ENCODE measurements at regions not wholly inside any gene's neighbourhood (a gene's known extent, or its start where the extent isn't known, plus 50 kb on each side); places are given as distances from the start of the nearest gene placed in this dataset.

GRCh38 chr5:155974369-155974768 is 352.6 kb upstream of the SGCD start:
- DNase-seq = no peak

DNA sequence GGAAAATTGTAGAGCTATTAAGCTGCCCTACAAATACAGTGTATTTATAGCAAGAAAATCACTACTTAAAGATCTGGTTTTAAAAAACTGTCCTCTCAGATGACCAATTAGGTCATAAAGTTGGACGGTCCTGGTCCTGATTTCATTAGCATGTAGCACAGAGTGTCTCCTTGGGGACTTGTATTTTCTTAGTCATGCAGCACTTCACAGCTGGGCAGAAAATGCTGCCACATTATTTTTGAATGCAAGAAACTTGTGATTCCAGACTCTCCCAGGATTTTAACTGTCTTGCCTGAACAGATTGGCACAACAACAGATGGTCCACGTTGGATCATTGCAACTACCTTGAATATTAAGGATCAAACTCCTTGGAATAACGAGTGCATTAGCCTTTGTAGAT is 348.1 kb upstream of the SGCD start:
- peak; percentile 38 for DNase-seq

DNA sequence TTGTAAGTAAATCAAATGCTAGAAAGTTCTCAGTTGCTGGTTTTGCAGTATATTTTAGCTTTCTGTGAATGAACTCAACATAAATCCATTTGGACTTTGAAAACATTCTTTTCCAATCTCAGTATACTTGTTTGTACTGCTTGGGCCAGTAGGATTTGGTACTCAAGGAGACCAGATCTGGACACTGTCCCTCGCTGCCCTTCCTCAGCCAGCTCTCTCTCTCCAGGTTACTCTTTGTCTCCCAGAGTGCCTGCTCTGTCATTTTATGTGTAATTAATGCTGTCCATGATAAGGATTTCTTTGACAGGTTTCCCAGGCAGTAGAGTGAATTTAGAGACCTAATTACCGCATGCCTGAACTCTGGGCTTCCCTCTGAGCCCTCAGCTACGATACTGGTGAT is 344.6 kb upstream of the SGCD start:
- DNase-seq = peak; percentile 4

DNA sequence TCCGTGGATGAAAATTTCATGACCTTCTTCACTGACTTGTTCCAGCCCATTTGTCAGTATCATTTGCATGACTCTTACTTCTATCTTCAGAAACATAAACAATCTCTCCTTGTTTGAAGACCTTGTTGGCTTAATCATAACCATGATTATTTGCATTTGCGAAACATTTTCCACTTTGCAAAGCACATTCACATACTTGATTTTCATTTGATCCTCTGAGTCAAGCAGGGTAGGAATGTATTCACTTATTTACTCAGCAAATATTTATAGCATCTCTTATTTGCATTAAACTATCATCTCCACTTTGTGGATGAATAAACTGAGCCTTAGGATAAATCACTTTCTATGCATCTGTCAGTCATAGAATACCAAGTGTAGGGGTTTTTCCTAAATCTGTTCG is 343.0 kb upstream of the SGCD start:
- no peak for DNase-seq

GRCh38 chr5:155987265-155987810 is 339.6 kb upstream of the SGCD start:
- DNase-seq = no peak

DNA sequence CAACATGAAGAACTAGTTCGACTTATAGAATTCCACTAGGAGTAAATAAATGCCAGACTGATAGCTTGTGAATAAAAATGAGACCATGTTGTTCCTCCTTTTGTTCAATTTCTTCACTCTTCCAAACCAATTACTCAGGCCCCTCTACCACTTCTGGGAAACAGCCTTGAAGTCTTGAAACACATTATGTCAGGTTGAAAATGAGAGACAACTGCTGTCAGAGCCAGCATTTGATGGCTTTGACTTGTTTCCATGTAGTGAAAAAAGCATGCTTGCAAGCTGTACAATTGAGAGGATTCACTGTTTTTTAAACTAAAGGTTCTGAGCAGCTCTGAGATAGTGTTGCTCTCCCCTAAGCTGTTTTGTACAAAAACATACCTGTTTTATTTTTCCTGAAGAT is 337.1 kb upstream of the SGCD start:
- DNase-seq = no peak

- no peak for DNase-seq
These were observed 330.8 kb upstream of the SGCD start for GRCh38 chr5:155996123-155996522.

DNA sequence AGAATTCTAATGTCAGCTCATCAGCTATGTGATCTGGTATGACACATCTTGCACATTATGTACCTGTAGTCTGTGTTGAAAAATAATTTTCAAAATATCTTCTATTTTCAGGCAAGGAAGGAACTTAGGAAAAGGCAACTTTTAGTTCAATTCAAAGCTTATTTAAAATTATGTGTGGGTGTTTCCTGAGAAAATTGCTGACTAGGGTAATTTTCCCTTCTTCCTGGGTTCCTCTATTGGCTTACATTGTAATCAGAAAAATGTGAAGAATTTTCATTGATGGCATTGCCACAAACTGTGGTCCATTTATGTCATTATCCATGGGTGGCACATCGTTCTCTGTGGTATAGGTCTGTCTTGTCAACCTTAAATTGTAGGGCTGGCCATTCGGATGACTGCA is 328.7 kb upstream of the SGCD start:
- DNase-seq = no peak

DNA sequence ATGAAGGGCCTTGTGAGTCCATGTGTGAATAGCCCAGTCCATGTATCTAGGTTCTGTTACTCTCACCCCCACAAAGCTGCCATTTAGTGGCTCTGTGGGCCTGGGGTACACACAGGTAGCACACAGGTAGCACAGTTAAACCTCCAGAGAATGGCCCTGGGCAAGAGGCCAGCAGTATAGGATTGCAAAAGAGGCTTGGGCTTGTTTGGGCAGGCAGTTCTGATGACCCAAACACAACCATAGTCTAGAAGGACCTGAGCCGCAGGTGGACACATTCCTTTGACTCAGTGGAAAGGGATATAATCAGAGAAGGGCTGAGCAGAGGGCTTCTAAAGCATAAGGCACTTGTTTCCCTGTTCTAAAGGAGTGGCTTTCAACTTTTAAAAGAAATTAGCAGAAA is 326.8 kb upstream of the SGCD start:
- DNase-seq = no peak

GRCh38 chr5:156004754-156005153 is 322.2 kb upstream of the SGCD start:
- no peak for DNase-seq

- DNase-seq = no peak
These were observed 320.8 kb upstream of the SGCD start for GRCh38 chr5:156006026-156006647.

- no peak for DNase-seq
These were observed 318.1 kb upstream of the SGCD start for GRCh38 chr5:156008844-156009243.

GRCh38 chr5:156009583-156009982 is 317.4 kb upstream of the SGCD start:
- no peak for DNase-seq

DNA sequence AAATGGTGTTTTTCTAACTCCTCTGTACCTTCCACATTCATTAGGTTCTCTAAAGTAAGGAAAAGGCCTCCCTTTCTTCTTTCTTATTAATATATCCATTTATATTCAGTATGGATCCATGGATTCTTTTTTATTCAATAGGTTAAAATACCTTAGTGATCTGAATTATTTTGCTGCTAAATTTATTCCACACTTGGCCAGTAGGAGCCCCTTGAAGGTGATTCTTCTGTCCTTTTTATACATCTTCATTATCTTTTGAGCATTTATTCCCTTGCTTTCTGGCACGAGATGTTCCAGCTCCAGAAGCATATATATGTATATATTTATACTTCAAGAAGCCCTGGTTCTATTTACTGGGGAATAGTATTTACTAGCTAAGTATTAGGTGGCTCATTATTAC is 311.8 kb upstream of the SGCD start:
- no peak for DNase-seq

- DNase-seq = peak; percentile 14
These were observed 307.8 kb upstream of the SGCD start for GRCh38 chr5:156019130-156019529.

DNA sequence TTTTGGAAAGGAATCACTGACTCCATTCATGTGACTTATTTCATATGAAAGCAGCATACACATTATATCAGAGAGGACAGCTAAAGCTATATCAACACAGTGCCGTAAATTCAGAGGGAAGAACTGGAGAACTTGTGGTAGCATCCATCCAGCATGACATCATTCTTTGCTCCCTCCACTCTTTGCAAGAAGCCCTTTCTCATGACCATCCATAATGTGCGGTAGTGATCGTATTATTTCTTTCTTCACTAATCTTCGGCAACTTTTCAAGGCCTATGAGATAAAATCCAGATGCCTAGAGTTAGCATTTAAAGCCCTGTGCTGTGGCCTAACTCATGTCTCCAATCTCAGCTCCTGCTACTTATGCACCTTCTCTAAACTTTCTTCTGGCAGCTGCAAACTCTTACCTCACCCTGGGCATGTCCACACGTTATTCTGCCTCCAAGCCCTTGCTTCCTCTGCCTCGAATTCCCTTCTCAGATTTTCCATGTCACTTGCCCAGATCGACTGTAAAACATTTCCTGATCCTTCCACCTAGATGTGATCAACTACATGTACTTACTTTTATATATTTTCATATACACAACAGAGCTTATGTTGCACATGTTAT is 307.3 kb upstream of the SGCD start:
- peak; percentile 72 for DNase-seq

- DNase-seq = peak; percentile 18
These were observed 306.3 kb upstream of the SGCD start for GRCh38 chr5:156020647-156021046.

GRCh38 chr5:156021866-156022265 is 305.1 kb upstream of the SGCD start:
- no peak for DNase-seq

DNA sequence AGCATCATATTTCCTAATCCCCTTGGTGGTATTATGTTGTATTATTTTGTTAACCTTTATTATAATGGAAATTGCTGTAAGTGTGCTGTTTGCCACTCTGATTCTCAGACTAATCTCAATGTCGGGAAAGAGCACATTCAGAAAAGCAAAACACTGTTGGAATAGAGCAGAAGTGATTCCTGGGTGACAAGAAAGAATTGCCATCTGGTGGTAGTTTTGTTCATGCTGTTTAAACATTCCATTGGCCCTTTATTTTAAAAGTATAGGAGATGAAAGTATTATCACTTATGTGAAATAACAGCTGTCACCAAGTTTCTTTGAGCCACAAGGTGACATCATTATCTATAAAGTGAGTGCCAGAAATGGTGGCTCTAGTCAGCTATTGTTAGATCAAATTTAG is 301.3 kb upstream of the SGCD start:
- DNase-seq = no peak

DNA sequence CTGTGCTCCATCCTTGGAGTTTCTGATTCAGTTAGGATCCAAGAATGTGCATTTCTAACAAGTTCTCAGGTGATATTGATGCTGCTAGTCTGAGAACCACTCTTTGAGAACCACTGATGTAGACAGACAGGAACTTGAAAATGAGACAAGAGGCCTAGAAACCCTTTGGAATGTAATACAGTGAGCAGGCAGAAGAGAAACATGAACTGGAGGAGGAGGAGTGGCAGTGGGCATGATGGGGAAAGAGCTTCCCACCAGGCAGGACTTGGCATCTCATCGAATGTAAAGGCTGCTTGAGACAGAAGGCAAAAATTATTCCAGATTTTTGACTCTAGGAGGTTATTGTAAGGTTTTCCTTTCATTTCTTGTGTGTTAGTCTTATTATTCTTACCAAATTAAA is 295.8 kb upstream of the SGCD start:
- DNase-seq = no peak

GRCh38 chr5:156036640-156037039 is 290.3 kb upstream of the SGCD start:
- no peak for DNase-seq

DNA sequence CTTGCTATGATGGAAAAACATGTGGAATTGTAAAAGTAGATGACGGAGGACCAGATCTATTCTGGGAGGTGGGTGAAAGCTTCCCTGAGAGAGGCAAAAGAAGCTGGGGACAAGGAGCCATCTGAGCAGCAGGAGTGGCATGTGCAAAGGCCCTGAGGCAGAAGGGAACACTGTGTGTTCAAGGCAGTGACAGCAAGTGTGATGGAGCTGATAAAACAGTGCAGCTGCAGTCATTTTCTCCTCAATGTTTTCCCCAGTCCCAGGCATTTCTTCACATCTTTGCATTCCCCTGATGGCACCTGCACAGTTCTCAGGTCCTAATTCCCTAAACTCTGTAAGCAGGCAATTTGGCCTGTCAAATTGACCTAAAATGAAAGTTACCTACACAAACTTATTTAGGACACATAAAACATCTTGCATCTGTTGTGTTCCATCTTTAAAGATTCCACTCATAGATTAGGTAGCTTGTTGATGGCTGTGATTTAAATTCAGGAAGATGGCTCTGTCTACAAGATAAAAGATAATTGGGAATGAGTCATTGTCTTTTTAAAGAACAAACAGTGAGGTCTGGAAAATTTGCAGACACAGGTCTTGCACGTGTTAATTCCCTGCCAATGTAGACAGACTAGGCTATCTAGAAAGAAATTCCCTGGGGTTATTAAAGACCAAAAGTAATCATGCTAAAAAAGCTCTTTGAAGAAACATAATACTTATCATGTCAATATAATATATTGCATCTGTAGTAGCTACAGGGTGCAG is 289.6 kb upstream of the SGCD start:
- no peak for DNase-seq

DNA sequence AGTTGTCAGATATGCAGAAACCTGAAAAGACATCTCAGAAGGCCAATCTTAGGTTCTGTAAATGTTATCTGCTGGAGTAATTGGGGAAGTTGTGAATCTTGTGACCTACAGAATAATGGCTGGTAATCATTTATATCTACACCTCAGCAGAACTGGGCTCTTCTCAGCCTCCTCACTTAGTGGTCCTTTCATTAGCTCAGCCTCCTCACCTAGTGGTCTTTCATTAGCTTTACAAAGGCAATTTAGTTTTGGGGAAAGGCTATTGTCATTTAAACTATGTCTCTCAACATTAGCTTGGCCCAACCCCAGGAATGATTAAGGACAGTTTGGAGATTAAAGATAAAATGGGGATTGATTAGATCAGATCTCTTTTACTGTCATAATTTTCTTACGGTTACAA is 284.2 kb upstream of the SGCD start:
- no peak for DNase-seq
